ENCODE measurements at regions not wholly inside any gene's neighbourhood (a gene's known extent, or its start where the extent isn't known, plus 50 kb on each side); places are given as distances from the start of the nearest gene placed in this dataset.
A peak's percentile ranks its signal among the peaks of the same experiment; 100 is the strongest.

DNA sequence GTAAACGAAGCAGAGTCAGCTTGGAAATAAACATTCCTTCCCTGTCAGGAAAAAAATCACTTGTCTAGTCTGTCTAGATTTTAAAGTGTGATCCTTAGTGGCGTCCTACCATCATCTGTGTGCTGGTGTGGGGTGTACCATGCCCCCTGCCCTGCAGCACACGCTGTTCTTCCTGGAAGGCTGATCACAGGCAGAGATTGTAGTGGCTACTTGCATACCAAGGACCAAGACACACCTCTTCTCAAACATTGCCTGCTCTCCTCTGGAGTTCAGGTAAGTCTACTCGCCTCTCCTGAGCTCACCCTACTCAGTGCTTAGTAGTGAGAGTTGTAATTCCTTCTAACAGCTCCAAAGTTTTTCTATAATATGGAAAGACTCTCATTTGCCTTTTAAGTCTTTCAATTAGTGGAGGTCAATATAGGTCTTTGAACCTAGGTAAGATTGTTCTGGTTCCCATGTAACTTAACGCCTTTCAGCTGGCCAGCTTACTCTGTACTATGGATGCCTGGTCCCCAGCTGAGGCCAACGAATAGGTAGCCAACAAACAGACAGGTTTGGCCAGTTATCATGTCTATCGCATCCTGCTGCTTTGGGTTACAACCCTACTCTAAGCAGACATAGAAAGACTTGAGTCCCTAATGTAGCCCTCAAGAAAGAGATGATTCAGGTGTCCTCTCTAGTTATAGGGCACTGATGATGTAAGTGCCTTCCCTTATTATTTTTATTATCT is 55.4 kb downstream of the XCL1 start:
- POLR2A ChIA-PET (ENCODE audit: partially characterized antibody): no interaction called here
- CTCF ChIA-PET (ENCODE audit: partially characterized antibody): interaction anchor here (2.0 kb wide), 1 partner anchor 289 kb away, joined by 4 read pairs; no protein-coding TSS in a partner anchor
- intact Hi-C loops (cut with micrococcal nuclease): no loop called here

GRCh38 chr1:168634951-168635532 is 58.6 kb downstream of the XCL1 start:
- no peak overlapping the region for H3K27ac ChIP-seq (ENCODE audit: low read depth, low read length)
- H3K4me1 Mint-ChIP-seq: no peaks in the 10 kb centered on the region
- H3K4me1 ChIP-seq (ENCODE audit: insufficient read depth, low read length): no peaks in the 10 kb centered on the region
- DNase-seq: no peak
- no peak overlapping the region for H3K4me3 ChIP-seq (ENCODE audit: low read length in 2 of 2)
- no peaks in the 10 kb centered on the region for H3K9me3 Mint-ChIP-seq
- no peak overlapping the region for H3K4me3 Mint-ChIP-seq
- POLR2A ChIA-PET (ENCODE audit: partially characterized antibody): no interaction called here
- peaks cover 12 to 14% of the 10 kb centered on the region in 2 donors for H3K27me3 Mint-ChIP-seq
- no peak overlapping the region for H3K27ac Mint-ChIP-seq
- intact Hi-C loops (cut with micrococcal nuclease): no loop called here
- H3K27me3 ChIP-seq (ENCODE audit: insufficient read depth, low read length): no peaks in the 10 kb centered on the region
- H3K36me3 ChIP-seq (ENCODE audit: insufficient read depth, low read length): no peaks in the 10 kb centered on the region
- CTCF ChIA-PET (ENCODE audit: partially characterized antibody): no interaction called here
- no peaks in the 10 kb centered on the region for H3K9me3 ChIP-seq (ENCODE audit: control insufficient read depth in 1 of 2, low read length in 2 of 2)
- no peaks in the 10 kb centered on the region for H3K36me3 Mint-ChIP-seq

More for the DNA sequence above, 55.4 kb downstream of the XCL1 start:
- no peaks in the 10 kb centered on the region for H3K36me3 Mint-ChIP-seq
- H3K4me1 Mint-ChIP-seq: no peaks in the 10 kb centered on the region
- Histone ChIP-seq H3K4me1 (ENCODE audit: insufficient read depth, low read length) (no peaks in the 10 kb centered on the region), H3K27me3 (ENCODE audit: insufficient read depth, low read length) (no peaks in the 10 kb centered on the region), H3K36me3 (ENCODE audit: insufficient read depth, low read length) (no peaks in the 10 kb centered on the region), H3K9me3 (ENCODE audit: control insufficient read depth in 1 of 2, low read length in 2 of 2) (no peaks in the 10 kb centered on the region), H3K27ac (ENCODE audit: low read depth, low read length) (no peak overlapping the region), H3K4me3 (ENCODE audit: low read length in 2 of 2) (no peak overlapping the region)
- DNase-seq: no peak
- H3K27me3 Mint-ChIP-seq: peaks cover 14 to 20% of the 10 kb centered on the region in 2 donors
- H3K9me3 Mint-ChIP-seq: no peaks in the 10 kb centered on the region
- H3K4me3 Mint-ChIP-seq: no peak overlapping the region
- H3K27ac Mint-ChIP-seq: no peak overlapping the region

DNA sequence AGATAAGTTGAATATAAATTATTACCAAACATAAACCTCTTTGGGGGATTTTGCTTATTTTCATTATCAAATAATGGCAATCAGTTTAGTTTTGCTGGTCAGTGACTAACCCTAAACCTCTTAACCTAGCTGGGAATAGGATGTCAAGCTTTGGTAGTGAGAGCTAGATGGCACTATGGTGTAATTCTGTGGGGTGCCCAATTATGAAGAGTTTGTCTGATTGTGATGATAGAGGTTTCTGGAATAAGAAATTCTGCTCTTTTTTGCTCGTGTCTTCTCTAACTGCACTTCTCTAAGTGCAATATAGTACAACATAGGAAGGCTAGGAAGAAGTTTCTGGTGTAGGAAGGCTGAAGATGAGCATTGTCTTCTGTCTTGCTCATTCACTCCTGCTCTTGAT is 59.8 kb downstream of the XCL1 start:
- no peak for DNase-seq
- intact Hi-C loops (cut with micrococcal nuclease): no loop called here
- no peak overlapping the region for H3K4me3 ChIP-seq (ENCODE audit: low read length in 2 of 2)
- peaks cover 10 to 13% of the 10 kb centered on the region in 2 donors for H3K27me3 Mint-ChIP-seq
- H3K27me3 ChIP-seq (ENCODE audit: insufficient read depth, low read length): no peaks in the 10 kb centered on the region
- no peaks in the 10 kb centered on the region for H3K4me1 Mint-ChIP-seq
- no peak overlapping the region for H3K27ac Mint-ChIP-seq
- ChIA-PET POLR2A (ENCODE audit: partially characterized antibody) (no interaction called here), CTCF (ENCODE audit: partially characterized antibody) (interaction anchor here (1.1 kb wide), 1 partner anchor 293 kb away, joined by 3 read pairs; no protein-coding TSS in a partner anchor)
- H3K9me3 ChIP-seq (ENCODE audit: control insufficient read depth in 1 of 2, low read length in 2 of 2): no peaks in the 10 kb centered on the region
- H3K27ac ChIP-seq (ENCODE audit: low read depth, low read length): no peak overlapping the region
- no peaks in the 10 kb centered on the region for H3K9me3 Mint-ChIP-seq
- no peaks in the 10 kb centered on the region for H3K4me1 ChIP-seq (ENCODE audit: insufficient read depth, low read length)
- no peaks in the 10 kb centered on the region for H3K36me3 Mint-ChIP-seq
- H3K36me3 ChIP-seq (ENCODE audit: insufficient read depth, low read length): no peaks in the 10 kb centered on the region
- H3K4me3 Mint-ChIP-seq: no peak overlapping the region

DNA sequence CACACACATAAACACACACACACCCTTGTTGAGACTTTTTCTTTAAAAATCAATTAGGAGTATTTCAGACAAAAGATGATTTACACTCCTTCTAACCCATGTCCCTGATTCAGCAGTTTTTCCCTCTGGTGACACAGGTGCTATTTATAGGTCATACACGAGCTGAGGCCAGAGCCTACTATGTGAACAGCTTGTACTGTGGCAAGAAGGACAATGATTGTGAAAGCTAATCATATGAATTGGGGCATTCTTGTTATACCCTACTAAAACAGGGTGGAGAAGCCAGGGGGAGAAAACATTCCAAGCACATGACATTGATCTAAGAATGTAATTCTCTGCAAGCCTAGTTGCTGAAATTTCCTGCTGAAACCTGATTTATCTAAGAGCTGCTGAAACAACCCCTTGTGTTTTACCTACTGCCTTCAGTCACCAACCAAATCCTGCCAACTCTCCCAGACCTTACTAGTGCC is 60.3 kb downstream of the XCL1 start:
- Mint-ChIP-seq H3K27ac (no peak overlapping the region), H3K4me3 (no peak overlapping the region), H3K4me1 (no peaks in the 10 kb centered on the region), H3K36me3 (no peaks in the 10 kb centered on the region), H3K9me3 (no peaks in the 10 kb centered on the region), H3K27me3 (peaks cover 10 to 12% of the 10 kb centered on the region in 2 donors)
- no peak overlapping the region for H3K4me3 ChIP-seq (ENCODE audit: low read length in 2 of 2)
- CTCF ChIA-PET (ENCODE audit: partially characterized antibody): interaction anchor here (0.9 to 1.3 kb wide), 3 partner anchors 8 to 294 kb away, joined by 3 to 6 read pairs (median 3); no protein-coding TSS in a partner anchor
- intact Hi-C loops (cut with micrococcal nuclease): no loop called here
- POLR2A ChIA-PET (ENCODE audit: partially characterized antibody): no interaction called here
- H3K9me3 ChIP-seq (ENCODE audit: control insufficient read depth in 1 of 2, low read length in 2 of 2): no peaks in the 10 kb centered on the region
- H3K4me1 ChIP-seq (ENCODE audit: insufficient read depth, low read length): no peaks in the 10 kb centered on the region
- H3K27me3 ChIP-seq (ENCODE audit: insufficient read depth, low read length): no peaks in the 10 kb centered on the region
- H3K36me3 ChIP-seq (ENCODE audit: insufficient read depth, low read length): no peaks in the 10 kb centered on the region
- no peak overlapping the region for H3K27ac ChIP-seq (ENCODE audit: low read depth, low read length)
- no peak for DNase-seq

DNA sequence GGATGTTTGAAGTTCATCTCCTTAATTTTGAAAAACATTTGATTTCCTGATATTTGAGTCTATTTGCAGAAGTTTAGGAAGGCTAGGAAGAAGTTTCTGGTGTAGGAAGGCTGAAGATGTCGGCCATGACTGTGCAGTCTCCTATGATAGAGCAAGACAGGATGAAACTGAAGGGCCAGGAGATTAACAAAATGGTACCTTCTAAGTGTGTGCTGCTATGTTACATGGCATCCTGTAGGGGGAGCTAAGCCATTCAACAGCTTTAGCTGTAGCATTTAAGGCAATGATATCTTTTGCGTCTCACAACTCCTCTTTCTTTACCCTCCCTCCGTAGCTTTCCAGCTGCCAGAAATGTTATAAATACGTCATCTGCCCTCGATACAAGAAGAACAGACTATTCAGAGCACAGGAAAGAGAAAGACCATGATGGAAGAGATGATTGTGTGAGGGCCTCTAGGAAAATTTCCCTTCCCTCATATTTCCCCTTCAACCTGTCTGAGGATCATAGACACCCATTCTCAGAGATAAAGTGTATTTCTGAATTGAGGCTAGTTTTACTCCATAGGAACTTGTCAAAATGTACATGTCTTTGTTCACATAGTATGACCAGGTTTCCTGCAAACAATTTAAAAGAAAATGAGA is 61.1 kb downstream of the XCL1 start:
- no peaks in the 10 kb centered on the region for H3K4me1 Mint-ChIP-seq
- POLR2A ChIA-PET (ENCODE audit: partially characterized antibody): no interaction called here
- H3K27ac Mint-ChIP-seq: no peak overlapping the region
- Histone ChIP-seq H3K27me3 (ENCODE audit: insufficient read depth, low read length) (no peaks in the 10 kb centered on the region), H3K4me1 (ENCODE audit: insufficient read depth, low read length) (no peaks in the 10 kb centered on the region), H3K9me3 (ENCODE audit: control insufficient read depth in 1 of 2, low read length in 2 of 2) (no peaks in the 10 kb centered on the region), H3K36me3 (ENCODE audit: insufficient read depth, low read length) (no peaks in the 10 kb centered on the region), H3K27ac (ENCODE audit: low read depth, low read length) (no peak overlapping the region), H3K4me3 (ENCODE audit: low read length in 2 of 2) (no peak overlapping the region)
- H3K27me3 Mint-ChIP-seq: peaks cover 9% of the 10 kb centered on the region in 2 donors
- no peak overlapping the region for H3K4me3 Mint-ChIP-seq
- DNase-seq: peak in 1 of 5 donors; percentile 4
- CTCF ChIA-PET (ENCODE audit: partially characterized antibody): interaction anchor here (0.9 to 1.3 kb wide), 2 partner anchors 9 to 10 kb away, joined by 3 to 6 read pairs; no protein-coding TSS in a partner anchor
- no peaks in the 10 kb centered on the region for H3K36me3 Mint-ChIP-seq
- intact Hi-C loops (cut with micrococcal nuclease): no loop called here
- H3K9me3 Mint-ChIP-seq: no peaks in the 10 kb centered on the region

DNA sequence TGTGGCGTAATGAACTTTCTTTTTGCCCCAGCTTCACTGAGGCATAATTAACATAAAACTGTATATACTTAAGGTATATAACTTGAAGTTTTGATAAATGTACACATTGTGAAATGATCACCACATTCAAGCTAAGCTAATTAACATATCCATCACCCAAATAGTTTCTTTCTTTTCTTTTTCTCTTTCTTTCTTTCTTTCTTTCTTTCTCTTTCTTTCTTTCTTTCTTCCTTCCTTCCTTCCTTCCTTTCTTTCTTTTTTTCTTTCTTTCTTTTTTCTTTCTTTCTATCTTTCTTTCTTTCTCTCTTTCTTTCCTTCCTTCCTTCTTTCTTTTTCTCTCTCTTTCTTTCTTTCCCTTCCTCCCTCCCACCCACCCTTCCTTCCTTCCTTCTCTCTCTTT is 62.5 kb downstream of the XCL1 start:
- H3K27me3 ChIP-seq (ENCODE audit: insufficient read depth, low read length): no peaks in the 10 kb centered on the region
- H3K27me3 Mint-ChIP-seq: peaks cover 8% of the 10 kb centered on the region in 2 donors
- H3K27ac Mint-ChIP-seq: no peak overlapping the region
- no peaks in the 10 kb centered on the region for H3K9me3 ChIP-seq (ENCODE audit: control insufficient read depth in 1 of 2, low read length in 2 of 2)
- H3K4me3 ChIP-seq (ENCODE audit: low read length in 2 of 2): no peak overlapping the region
- H3K4me1 ChIP-seq (ENCODE audit: insufficient read depth, low read length): no peaks in the 10 kb centered on the region
- H3K4me1 Mint-ChIP-seq: no peaks in the 10 kb centered on the region
- ChIA-PET CTCF (ENCODE audit: partially characterized antibody) (no interaction called here), POLR2A (ENCODE audit: partially characterized antibody) (no interaction called here)
- H3K9me3 Mint-ChIP-seq: no peaks in the 10 kb centered on the region
- no peak for DNase-seq
- no peaks in the 10 kb centered on the region for H3K36me3 Mint-ChIP-seq
- no peaks in the 10 kb centered on the region for H3K36me3 ChIP-seq (ENCODE audit: insufficient read depth, low read length)
- H3K27ac ChIP-seq (ENCODE audit: low read depth, low read length): no peak overlapping the region
- H3K4me3 Mint-ChIP-seq: no peak overlapping the region
- intact Hi-C loops (cut with micrococcal nuclease): no loop called here

- H3K27me3 Mint-ChIP-seq: peaks cover 3 to 5% of the 10 kb centered on the region in 2 donors
- DNase-seq: no peak
- no peaks in the 10 kb centered on the region for H3K36me3 Mint-ChIP-seq
- no peak overlapping the region for H3K27ac ChIP-seq (ENCODE audit: low read depth, low read length)
- intact Hi-C loops (cut with micrococcal nuclease): no loop called here
- H3K4me3 Mint-ChIP-seq: no peak overlapping the region
- H3K4me3 ChIP-seq (ENCODE audit: low read length in 2 of 2): no peak overlapping the region
- ChIA-PET CTCF (ENCODE audit: partially characterized antibody) (no interaction called here), POLR2A (ENCODE audit: partially characterized antibody) (no interaction called here)
- no peak overlapping the region for H3K27ac Mint-ChIP-seq
- no peaks in the 10 kb centered on the region for H3K4me1 ChIP-seq (ENCODE audit: insufficient read depth, low read length)
- H3K27me3 ChIP-seq (ENCODE audit: insufficient read depth, low read length): no peaks in the 10 kb centered on the region
- no peaks in the 10 kb centered on the region for H3K36me3 ChIP-seq (ENCODE audit: insufficient read depth, low read length)
- H3K9me3 Mint-ChIP-seq: peaks cover 0 to 2% (median 0%) of the 10 kb centered on the region in 8 donors
- no peaks in the 10 kb centered on the region for H3K4me1 Mint-ChIP-seq
- no peaks in the 10 kb centered on the region for H3K9me3 ChIP-seq (ENCODE audit: control insufficient read depth in 1 of 2, low read length in 2 of 2)
Measured at GRCh38 chr1:168640182-168640581, 63.8 kb downstream of the XCL1 start.

Data from CD4-positive, alpha-beta memory T cell (primary cell).